ENCODE measurements at regions not wholly inside any gene's neighbourhood (a gene's known extent, or its start where the extent isn't known, plus 50 kb on each side); places are given as distances from the start of the nearest gene placed in this dataset.

DNA sequence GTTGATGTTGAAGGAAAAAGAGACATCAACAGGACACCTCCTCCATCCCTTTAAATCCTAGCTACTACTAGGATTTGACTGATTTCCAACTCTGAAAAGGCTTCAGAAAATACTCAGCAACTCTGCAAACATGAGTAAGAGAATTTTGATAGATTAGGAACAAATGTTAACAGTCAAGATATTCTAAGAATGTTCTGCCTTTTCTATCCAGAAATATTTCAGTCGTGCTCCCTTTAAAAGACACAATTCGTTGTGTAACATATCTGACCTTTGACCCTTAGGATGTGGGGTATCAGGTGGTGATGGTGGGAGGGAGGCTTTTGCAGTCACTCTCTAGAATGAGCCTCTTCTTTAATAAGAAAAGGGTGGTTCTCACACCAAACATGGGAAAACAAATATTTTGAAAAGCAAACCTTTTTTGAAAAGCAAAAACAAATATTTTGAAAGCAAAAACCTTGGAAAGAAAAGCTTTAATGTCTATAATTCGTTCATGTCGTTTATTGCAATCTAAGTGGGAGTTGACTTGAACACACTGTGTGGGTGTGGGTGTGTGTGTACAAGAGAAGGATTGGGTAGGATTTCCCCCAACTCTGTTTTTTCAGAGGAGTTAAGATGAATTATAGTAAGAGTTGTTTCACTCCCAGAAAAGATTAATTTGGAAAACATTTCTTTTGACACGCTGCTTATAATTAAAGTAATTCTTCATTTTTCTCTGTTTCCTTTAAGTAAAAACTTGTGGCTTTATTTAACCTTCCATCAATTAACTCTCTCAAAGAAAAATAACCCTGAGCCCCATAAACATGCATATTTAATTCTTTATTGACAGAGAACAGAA lies 152.8 kb downstream of the TMEM167A start:
- FAIRE-seq = no peak

More for the DNA sequence above, 152.8 kb downstream of the TMEM167A start:
- H3K27me3 ChIP-seq (ENCODE audit: control insufficient read depth in 1 of 2, insufficient read depth in 2 of 2, low read length in 2 of 2) = peaks cover 0 to 2% of the 10 kb centered on the region in 2 experiments; a peak in 2 of 5 replicates
- no peaks in the 10 kb centered on the region for H3K9me3 ChIP-seq (ENCODE audit: low read length)
- H3K79me2 ChIP-seq (ENCODE audit: insufficient read depth, low read length) = no peaks in the 10 kb centered on the region
- H3K4me2 ChIP-seq (ENCODE audit: low read depth, low read length) = no peak overlapping the region
- ChIA-PET POLR2A (no interaction called here), CTCF (ENCODE audit: low intra/inter-chr PET ratio, low total read pairs) (no interaction called here)
- H3K4me3 ChIP-seq (replicated peaks in 1 of 3; ENCODE audit: insufficient read depth in 1 of 3, low read depth in 2 of 3, low read length in 3 of 3) = no peak overlapping the region
- H3K9ac ChIP-seq (ENCODE audit: insufficient read depth, low read depth, low read length) = no peak overlapping the region
- DNase-seq (ENCODE audit: low spot score) (peak; percentile 14), ATAC-seq (no peak)
- TF ChIP-seq NR2F1 (CRISPR knock-in tag; IDR thresholded peaks at IDR 0.05) (peak in 1 of 2 experiments; percentile 62; a peak in 2 of 4 replicates), NR2F6 (IDR thresholded peaks at IDR 0.05) (peak; percentile 70), NR2F6 (CRISPR knock-in tag; IDR thresholded peaks at IDR 0.05) (peak; percentile 58; the same call in 1 of the 2 replicates), HNF4A (CRISPR knock-in tag; IDR thresholded peaks at IDR 0.05) (peak; percentile 44), SOX6 (IDR thresholded peaks at IDR 0.05) (no peak), SOX6 (CRISPR knock-in tag; IDR thresholded peaks at IDR 0.05) (peak; percentile 20; the same call in 1 of the 2 replicates), CEBPG (CRISPR knock-in tag; IDR thresholded peaks at IDR 0.05) (peak; percentile 45; the same call in 1 of the 2 replicates), TCF7L2 (IDR thresholded peaks at IDR 0.05; ENCODE audit: low read depth, low read length) (no peak), MEIS2 (CRISPR knock-in tag; IDR thresholded peaks at IDR 0.05) (no peak), NR2C2 (CRISPR knock-in tag; IDR thresholded peaks at IDR 0.05; ENCODE audit: borderline replicate concordance) (peak; percentile 55; the same call in 1 of the 2 replicates)
- TF ChIP-seq, protein P1, sequence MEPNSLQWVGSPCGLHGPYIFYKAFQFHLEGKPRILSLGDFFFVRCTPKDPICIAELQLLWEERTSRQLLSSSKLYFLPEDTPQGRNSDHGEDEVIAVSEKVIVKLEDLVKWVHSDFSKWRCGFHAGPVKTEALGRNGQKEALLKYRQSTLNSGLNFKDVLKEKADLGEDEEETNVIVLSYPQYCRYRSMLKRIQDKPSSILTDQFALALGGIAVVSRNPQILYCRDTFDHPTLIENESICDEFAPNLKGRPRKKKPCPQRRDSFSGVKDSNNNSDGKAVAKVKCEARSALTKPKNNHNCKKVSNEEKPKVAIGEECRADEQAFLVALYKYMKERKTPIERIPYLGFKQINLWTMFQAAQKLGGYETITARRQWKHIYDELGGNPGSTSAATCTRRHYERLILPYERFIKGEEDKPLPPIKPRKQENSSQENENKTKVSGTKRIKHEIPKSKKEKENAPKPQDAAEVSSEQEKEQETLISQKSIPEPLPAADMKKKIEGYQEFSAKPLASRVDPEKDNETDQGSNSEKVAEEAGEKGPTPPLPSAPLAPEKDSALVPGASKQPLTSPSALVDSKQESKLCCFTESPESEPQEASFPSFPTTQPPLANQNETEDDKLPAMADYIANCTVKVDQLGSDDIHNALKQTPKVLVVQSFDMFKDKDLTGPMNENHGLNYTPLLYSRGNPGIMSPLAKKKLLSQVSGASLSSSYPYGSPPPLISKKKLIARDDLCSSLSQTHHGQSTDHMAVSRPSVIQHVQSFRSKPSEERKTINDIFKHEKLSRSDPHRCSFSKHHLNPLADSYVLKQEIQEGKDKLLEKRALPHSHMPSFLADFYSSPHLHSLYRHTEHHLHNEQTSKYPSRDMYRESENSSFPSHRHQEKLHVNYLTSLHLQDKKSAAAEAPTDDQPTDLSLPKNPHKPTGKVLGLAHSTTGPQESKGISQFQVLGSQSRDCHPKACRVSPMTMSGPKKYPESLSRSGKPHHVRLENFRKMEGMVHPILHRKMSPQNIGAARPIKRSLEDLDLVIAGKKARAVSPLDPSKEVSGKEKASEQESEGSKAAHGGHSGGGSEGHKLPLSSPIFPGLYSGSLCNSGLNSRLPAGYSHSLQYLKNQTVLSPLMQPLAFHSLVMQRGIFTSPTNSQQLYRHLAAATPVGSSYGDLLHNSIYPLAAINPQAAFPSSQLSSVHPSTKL (CRISPR knock-in tag; IDR thresholded peaks at IDR 0.05) = 0 out of 2 replicates have a peak, but pooled peaks have one; percentile 30
- TF ChIP-seq, protein P2, sequence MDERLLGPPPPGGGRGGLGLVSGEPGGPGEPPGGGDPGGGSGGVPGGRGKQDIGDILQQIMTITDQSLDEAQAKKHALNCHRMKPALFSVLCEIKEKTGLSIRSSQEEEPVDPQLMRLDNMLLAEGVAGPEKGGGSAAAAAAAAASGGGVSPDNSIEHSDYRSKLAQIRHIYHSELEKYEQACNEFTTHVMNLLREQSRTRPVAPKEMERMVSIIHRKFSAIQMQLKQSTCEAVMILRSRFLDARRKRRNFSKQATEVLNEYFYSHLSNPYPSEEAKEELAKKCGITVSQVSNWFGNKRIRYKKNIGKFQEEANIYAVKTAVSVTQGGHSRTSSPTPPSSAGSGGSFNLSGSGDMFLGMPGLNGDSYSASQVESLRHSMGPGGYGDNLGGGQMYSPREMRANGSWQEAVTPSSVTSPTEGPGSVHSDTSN (CRISPR knock-in tag; IDR thresholded peaks at IDR 0.05) = no peak
- in situ Hi-C loops (cut with HindIII; ENCODE audit: extremely low pct_ligation_motif_present, low pct_unique_long_range_greater_than_20kb) (no loop called here), intact Hi-C loops (cut with micrococcal nuclease; ENCODE audit: unreplicated experiment) (no loop called here)
- 14% methylated on average over 5 of the region's 5 CpGs for WGBS (ENCODE audit: low lambda C conversion rate)
- no peak overlapping the region for H2AFZ ChIP-seq (ENCODE audit: low read length)
- no TSS peak for BruUV-seq (replicated peaks)
- H4K20me1 ChIP-seq (ENCODE audit: insufficient read depth, low read length) = no peaks in the 10 kb centered on the region
- H3K27ac ChIP-seq (ENCODE audit: extremely low read length, insufficient read depth, low read length) = no peak overlapping the region
- peaks cover 16% of the 10 kb centered on the region for H3K4me1 ChIP-seq (ENCODE audit: insufficient read depth, low read length)
- H3K36me3 ChIP-seq (replicated peaks in 1 of 2; ENCODE audit: control insufficient read depth in 1 of 2, insufficient read depth in 2 of 2, low read length in 2 of 2) = no peaks in the 10 kb centered on the region

Data from HepG2 (cell line).